Thyroid gland (tissue), 4 donors: ENCODE measurements at regions not wholly inside any gene's neighbourhood (a gene's known extent, or its start where the extent isn't known, plus 50 kb on each side); places are given as distances from the start of the nearest gene placed in this dataset.

Experiments used
- CTCF ChIP-seq, 6 experiments: fragments of 200-600 bp in 3 of 6; fragments of 450-650 bp in 3 of 6; sonication (generic) in 3 of 6; IDR thresholded peaks; one replicate each; pipeline ENCODE4 v1.5.1; 2016 to 2019; ENCODE audit warnings: antibody characterized with exemption in 6 of 6, mild to moderate bottlenecking in 2 of 6, inconsistent platforms in 1 of 6, moderate library complexity in 1 of 6
- POLR2A ChIP-seq, 2 donors: fragments of 450-650 bp; IDR thresholded peaks; one replicate each; pipeline ENCODE4 v1.6.1; 2017; ENCODE audit warnings: antibody characterized with exemption in 2 of 2, mild to moderate bottlenecking in 2 of 2, moderate library complexity in 1 of 2

GRCh38 chr13:76297331-76297730 is 588.9 kb downstream of the KCTD12 start:
- TF ChIP-seq CTCF (IDR thresholded peaks at IDR 0.05) (no peak), POLR2A (IDR thresholded peaks at IDR 0.05) (no peak)
